ENCODE measurements at regions not wholly inside any gene's neighbourhood (a gene's known extent, or its start where the extent isn't known, plus 50 kb on each side); places are given as distances from the start of the nearest gene placed in this dataset.

DNA sequence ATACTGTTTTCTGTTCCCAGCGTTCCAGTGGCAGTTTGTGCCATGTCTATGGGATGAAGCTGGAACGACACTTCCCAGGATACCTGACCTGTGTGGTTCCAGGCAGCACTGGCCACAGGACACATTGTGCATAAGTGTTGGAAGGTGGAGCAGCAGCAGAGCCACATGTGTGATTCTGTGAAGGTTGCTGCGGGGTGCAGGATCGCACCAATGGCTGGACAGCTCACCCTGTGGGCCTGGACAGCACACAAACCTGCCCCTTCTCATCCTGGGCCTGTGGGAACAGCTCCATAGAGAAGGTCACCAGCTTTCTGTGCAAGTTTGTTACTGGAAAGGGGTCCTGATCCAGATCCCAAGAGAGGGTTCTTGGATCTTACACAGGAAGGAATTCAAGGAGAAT is 252.2 kb upstream of the RAB6C start:
- no peaks in the 10 kb centered on the region for H4K20me1 ChIP-seq (ENCODE audit: insufficient read depth, low read length)
- FAIRE-seq (no peak), ATAC-seq (no peak), DNase-seq (ENCODE audit: low spot score) (no peak)
- H3K4me1 ChIP-seq (ENCODE audit: insufficient read depth, low read length), result no peaks in the 10 kb centered on the region
- H2AFZ ChIP-seq (ENCODE audit: low read length), result no peak overlapping the region
- 20% methylated on average over 4 of the region's 4 CpGs for WGBS (ENCODE audit: low lambda C conversion rate)
- H3K36me3 ChIP-seq (replicated peaks in 1 of 2; ENCODE audit: control insufficient read depth in 1 of 2, insufficient read depth in 2 of 2, low read length in 2 of 2), result no peaks in the 10 kb centered on the region
- BruUV-seq (replicated peaks), result no TSS peak
- H3K4me3 ChIP-seq (replicated peaks in 1 of 3; ENCODE audit: insufficient read depth in 1 of 3, low read depth in 2 of 3, low read length in 3 of 3), result no peak overlapping the region
- intact Hi-C loops (cut with micrococcal nuclease; ENCODE audit: unreplicated experiment) (no loop called here), in situ Hi-C loops (cut with HindIII; ENCODE audit: extremely low pct_ligation_motif_present, low pct_unique_long_range_greater_than_20kb) (no loop called here)
- H3K27me3 ChIP-seq (ENCODE audit: control insufficient read depth in 1 of 2, insufficient read depth in 2 of 2, low read length in 2 of 2), result peaks cover 4 to 13% of the 10 kb centered on the region in 2 experiments; a peak in 3 of 5 replicates
- no peaks in the 10 kb centered on the region for H3K9me3 ChIP-seq (ENCODE audit: low read length)
- no peak overlapping the region for H3K4me2 ChIP-seq (ENCODE audit: low read depth, low read length)
- no peak overlapping the region for H3K9ac ChIP-seq (ENCODE audit: insufficient read depth, low read depth, low read length)
- TF ChIP-seq, protein P1, sequence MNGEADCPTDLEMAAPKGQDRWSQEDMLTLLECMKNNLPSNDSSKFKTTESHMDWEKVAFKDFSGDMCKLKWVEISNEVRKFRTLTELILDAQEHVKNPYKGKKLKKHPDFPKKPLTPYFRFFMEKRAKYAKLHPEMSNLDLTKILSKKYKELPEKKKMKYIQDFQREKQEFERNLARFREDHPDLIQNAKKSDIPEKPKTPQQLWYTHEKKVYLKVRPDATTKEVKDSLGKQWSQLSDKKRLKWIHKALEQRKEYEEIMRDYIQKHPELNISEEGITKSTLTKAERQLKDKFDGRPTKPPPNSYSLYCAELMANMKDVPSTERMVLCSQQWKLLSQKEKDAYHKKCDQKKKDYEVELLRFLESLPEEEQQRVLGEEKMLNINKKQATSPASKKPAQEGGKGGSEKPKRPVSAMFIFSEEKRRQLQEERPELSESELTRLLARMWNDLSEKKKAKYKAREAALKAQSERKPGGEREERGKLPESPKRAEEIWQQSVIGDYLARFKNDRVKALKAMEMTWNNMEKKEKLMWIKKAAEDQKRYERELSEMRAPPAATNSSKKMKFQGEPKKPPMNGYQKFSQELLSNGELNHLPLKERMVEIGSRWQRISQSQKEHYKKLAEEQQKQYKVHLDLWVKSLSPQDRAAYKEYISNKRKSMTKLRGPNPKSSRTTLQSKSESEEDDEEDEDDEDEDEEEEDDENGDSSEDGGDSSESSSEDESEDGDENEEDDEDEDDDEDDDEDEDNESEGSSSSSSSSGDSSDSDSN (CRISPR knock-in tag; IDR thresholded peaks at IDR 0.05), result no peak
- POLR2A ChIA-PET, result no interaction called here
- H3K27ac ChIP-seq (ENCODE audit: extremely low read length, insufficient read depth, low read length), result no peak overlapping the region
- no peaks in the 10 kb centered on the region for H3K79me2 ChIP-seq (ENCODE audit: insufficient read depth, low read length)
- CTCF ChIA-PET (ENCODE audit: low intra/inter-chr PET ratio, low total read pairs), result no interaction called here

DNA sequence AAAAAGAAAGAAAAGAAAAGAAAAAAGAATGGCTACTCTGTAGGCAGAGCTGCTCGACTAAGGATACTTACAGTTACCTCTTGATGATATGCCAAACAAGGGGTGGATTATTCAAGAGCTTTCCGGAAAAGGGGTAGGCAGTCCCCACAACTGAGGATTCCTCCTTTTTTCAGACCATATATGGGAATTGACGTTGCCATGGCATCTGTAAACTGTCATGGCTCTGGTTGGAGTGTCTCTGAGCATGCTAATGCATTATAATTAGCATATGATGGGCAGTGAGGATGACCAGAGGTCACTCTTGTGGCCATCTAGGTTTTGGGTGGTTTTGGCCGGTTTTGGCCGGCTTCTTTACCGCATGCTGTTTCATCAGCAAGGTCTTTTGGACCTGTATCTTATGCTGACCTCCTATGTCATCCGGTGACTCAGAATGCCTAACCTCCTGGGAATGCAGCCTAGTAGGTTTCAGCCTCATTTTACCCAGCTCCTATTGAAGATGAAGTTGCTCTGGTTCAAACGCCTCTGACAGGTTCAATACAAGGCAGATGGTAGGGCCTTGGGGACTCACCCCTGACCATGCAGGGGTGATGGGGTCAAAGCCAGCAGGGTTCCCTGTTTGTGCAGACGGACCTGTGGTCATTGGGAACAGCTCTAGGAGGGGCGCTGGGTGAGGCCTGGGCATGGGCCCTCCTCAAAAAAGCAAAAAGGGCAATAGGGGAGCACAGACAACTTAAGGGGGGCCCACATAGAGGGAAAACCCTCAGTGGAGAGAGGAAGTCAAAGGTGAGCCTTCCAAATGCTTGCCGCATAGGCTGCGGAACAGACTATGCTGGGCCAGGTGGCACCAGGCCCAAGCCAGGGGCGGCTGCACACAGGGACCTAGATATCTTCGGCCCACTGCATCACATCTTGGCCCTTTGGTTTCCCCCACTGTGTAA is 251.2 kb upstream of the RAB6C start:
- WGBS (ENCODE audit: low lambda C conversion rate), result 37% methylated on average over 13 of the region's 14 CpGs
- no peak for DNase-seq (ENCODE audit: low spot score)
- Histone ChIP-seq H2AFZ (ENCODE audit: low read length) (no peak overlapping the region), H4K20me1 (ENCODE audit: insufficient read depth, low read length) (no peaks in the 10 kb centered on the region), H3K4me3 (replicated peaks in 1 of 3; ENCODE audit: insufficient read depth in 1 of 3, low read depth in 2 of 3, low read length in 3 of 3) (no peak overlapping the region), H3K27ac (ENCODE audit: extremely low read length, insufficient read depth, low read length) (no peak overlapping the region), H3K79me2 (ENCODE audit: insufficient read depth, low read length) (no peaks in the 10 kb centered on the region), H3K9ac (ENCODE audit: insufficient read depth, low read depth, low read length) (no peak overlapping the region), H3K9me3 (ENCODE audit: low read length) (no peaks in the 10 kb centered on the region), H3K27me3 (ENCODE audit: control insufficient read depth in 1 of 2, insufficient read depth in 2 of 2, low read length in 2 of 2) (peaks cover 0 to 4% of the 10 kb centered on the region in 2 experiments; a peak in 2 of 5 replicates), H3K4me1 (ENCODE audit: insufficient read depth, low read length) (no peaks in the 10 kb centered on the region), H3K36me3 (replicated peaks in 1 of 2; ENCODE audit: control insufficient read depth in 1 of 2, insufficient read depth in 2 of 2, low read length in 2 of 2) (no peaks in the 10 kb centered on the region), H3K4me2 (ENCODE audit: low read depth, low read length) (no peak overlapping the region)
- POLR2A ChIA-PET, result no interaction called here
- intact Hi-C loops (cut with micrococcal nuclease; ENCODE audit: unreplicated experiment), result no loop called here
- in situ Hi-C loops (cut with HindIII; ENCODE audit: extremely low pct_ligation_motif_present, low pct_unique_long_range_greater_than_20kb), result no loop called here
- ATAC-seq, result no peak
- FAIRE-seq, result no peak
- no TSS peak for BruUV-seq (replicated peaks)
- CTCF ChIA-PET (ENCODE audit: low intra/inter-chr PET ratio, low total read pairs), result no interaction called here
- TF ChIP-seq KDM6A (CRISPR knock-in tag; IDR thresholded peaks at IDR 0.05; ENCODE audit: low read depth) (no peak), SMAD1 (CRISPR knock-in tag; IDR thresholded peaks at IDR 0.05; ENCODE audit: borderline replicate concordance, low read depth) (no peak), GATA4 (IDR thresholded peaks at IDR 0.05; ENCODE audit: borderline replicate concordance, low read depth) (no peak), ZNF720 (CRISPR knock-in tag; IDR thresholded peaks at IDR 0.05) (no peak), AGO2 (optimal IDR thresholded peaks at IDR 0.05; ENCODE audit: low read depth, low read length) (no peak), POLR2A (IDR thresholded peaks at IDR 0.05; ENCODE audit: insufficient read depth in 1 of 2, low read depth in 2 of 2, low read length in 2 of 2) (no peak), HNRNPH1 (optimal IDR thresholded peaks at IDR 0.05; ENCODE audit: low read depth, low read length) (no peak), ZNF660 (CRISPR knock-in tag; IDR thresholded peaks at IDR 0.05; ENCODE audit: borderline replicate concordance, low read depth) (no peak)
- TF ChIP-seq, protein P2, sequence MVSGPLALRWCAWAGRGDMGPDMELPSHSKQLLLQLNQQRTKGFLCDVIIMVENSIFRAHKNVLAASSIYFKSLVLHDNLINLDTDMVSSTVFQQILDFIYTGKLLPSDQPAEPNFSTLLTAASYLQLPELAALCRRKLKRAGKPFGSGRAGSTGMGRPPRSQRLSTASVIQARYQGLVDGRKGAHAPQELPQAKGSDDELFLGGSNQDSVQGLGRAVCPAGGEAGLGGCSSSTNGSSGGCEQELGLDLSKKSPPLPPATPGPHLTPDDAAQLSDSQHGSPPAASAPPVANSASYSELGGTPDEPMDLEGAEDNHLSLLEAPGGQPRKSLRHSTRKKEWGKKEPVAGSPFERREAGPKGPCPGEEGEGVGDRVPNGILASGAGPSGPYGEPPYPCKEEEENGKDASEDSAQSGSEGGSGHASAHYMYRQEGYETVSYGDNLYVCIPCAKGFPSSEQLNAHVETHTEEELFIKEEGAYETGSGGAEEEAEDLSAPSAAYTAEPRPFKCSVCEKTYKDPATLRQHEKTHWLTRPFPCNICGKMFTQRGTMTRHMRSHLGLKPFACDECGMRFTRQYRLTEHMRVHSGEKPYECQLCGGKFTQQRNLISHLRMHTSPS (CRISPR knock-in tag; IDR thresholded peaks at IDR 0.05; ENCODE audit: low read depth), result no peak
- TF ChIP-seq, protein P3, sequence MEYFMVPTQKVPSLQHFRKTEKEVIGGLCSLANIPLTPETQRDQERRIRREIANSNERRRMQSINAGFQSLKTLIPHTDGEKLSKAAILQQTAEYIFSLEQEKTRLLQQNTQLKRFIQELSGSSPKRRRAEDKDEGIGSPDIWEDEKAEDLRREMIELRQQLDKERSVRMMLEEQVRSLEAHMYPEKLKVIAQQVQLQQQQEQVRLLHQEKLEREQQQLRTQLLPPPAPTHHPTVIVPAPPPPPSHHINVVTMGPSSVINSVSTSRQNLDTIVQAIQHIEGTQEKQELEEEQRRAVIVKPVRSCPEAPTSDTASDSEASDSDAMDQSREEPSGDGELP (IDR thresholded peaks at IDR 0.05; ENCODE audit: borderline replicate concordance, low read depth), result no peak
